GM12865 (cell line): ENCODE measurements at regions not wholly inside any gene's neighbourhood (a gene's known extent, or its start where the extent isn't known, plus 50 kb on each side); places are given as distances from the start of the nearest gene placed in this dataset.

Source experiments
- DNase-seq: peaks from one replicate; pipeline ENCODE4 v3.0.0; 2010; ENCODE audit warnings: low read depth
- H3K4me3 ChIP-seq: 2 replicates; pipeline ENCODE4 v1.5.1; 2011; ENCODE audit warnings: mild to moderate bottlenecking, low read depth, low read length, control low read depth
- CTCF ChIP-seq: IDR thresholded peaks from 2 replicates; pipeline ENCODE4 v1.5.1; 2011; ENCODE audit warnings: low read length, control low read depth, low read depth, inconsistent platforms; ENCODE audit not compliant: insufficient read depth; ENCODE audit errors: missing control alignments

- DNase-seq = no peak
- H3K4me3 ChIP-seq = no peak overlapping the region
- no peak for TF ChIP-seq CTCF
Observed at GRCh38 chr18:39244242-39244641, 1678.6 kb upstream of the CELF4 start.

- no peak for DNase-seq
- TF ChIP-seq CTCF = no peak
- H3K4me3 ChIP-seq = no peak overlapping the region
Observed at GRCh38 chr18:39241534-39241933, 1675.9 kb upstream of the CELF4 start.

GRCh38 chr18:39238981-39239660, 1673.5 kb upstream of the CELF4 start:
- H3K4me3 ChIP-seq = no peak overlapping the region
- TF ChIP-seq CTCF = no peak
- no peak for DNase-seq

- no peak for DNase-seq
- TF ChIP-seq CTCF = no peak
- no peak overlapping the region for H3K4me3 ChIP-seq
Observed at GRCh38 chr18:39235118-39235719, 1669.6 kb upstream of the CELF4 start.

- H3K4me3 ChIP-seq = no peak overlapping the region
- TF ChIP-seq CTCF = no peak
- no peak for DNase-seq
Observed at GRCh38 chr18:39232937-39233336, 1667.3 kb upstream of the CELF4 start.

- no peak for DNase-seq
- no peak for TF ChIP-seq CTCF
- no peak overlapping the region for H3K4me3 ChIP-seq
Observed at GRCh38 chr18:39232490-39232889, 1666.9 kb upstream of the CELF4 start.
